ENCODE measurements at regions not wholly inside any gene's neighbourhood (a gene's known extent, or its start where the extent isn't known, plus 50 kb on each side); places are given as distances from the start of the nearest gene placed in this dataset.

GRCh38 chr4:3703343-3703676 is 62.9 kb upstream of the ADRA2C start:
- DNase-seq (ENCODE audit: low read depth) = no peak
- Histone ChIP-seq H3K4me1 (ENCODE audit: control insufficient read depth, insufficient read depth, low read length) (no peaks in the 10 kb centered on the region), H3K9me3 (ENCODE audit: control insufficient read depth, low read length) (no peaks in the 10 kb centered on the region), H3K36me3 (ENCODE audit: control insufficient read depth, insufficient read depth, low read length, severe bottlenecking) (no peaks in the 10 kb centered on the region), H3K27me3 (replicated peaks; ENCODE audit: control insufficient read depth, insufficient read depth, low read length) (peaks cover 66% of the 10 kb centered on the region), H3K9ac (ENCODE audit: low read length) (no peak overlapping the region), H3K4me3 (ENCODE audit: low read length) (no peak overlapping the region)

GRCh38 chr4:3702561-3703221 is 63.5 kb upstream of the ADRA2C start:
- Histone ChIP-seq H3K36me3 (ENCODE audit: control insufficient read depth, insufficient read depth, low read length, severe bottlenecking) (no peaks in the 10 kb centered on the region), H3K27me3 (replicated peaks; ENCODE audit: control insufficient read depth, insufficient read depth, low read length) (peaks cover 68% of the 10 kb centered on the region), H3K4me1 (ENCODE audit: control insufficient read depth, insufficient read depth, low read length) (no peaks in the 10 kb centered on the region), H3K9ac (ENCODE audit: low read length) (no peak overlapping the region), H3K9me3 (ENCODE audit: control insufficient read depth, low read length) (no peaks in the 10 kb centered on the region), H3K4me3 (ENCODE audit: low read length) (no peak overlapping the region)
- no peak for DNase-seq (ENCODE audit: low read depth)

DNA sequence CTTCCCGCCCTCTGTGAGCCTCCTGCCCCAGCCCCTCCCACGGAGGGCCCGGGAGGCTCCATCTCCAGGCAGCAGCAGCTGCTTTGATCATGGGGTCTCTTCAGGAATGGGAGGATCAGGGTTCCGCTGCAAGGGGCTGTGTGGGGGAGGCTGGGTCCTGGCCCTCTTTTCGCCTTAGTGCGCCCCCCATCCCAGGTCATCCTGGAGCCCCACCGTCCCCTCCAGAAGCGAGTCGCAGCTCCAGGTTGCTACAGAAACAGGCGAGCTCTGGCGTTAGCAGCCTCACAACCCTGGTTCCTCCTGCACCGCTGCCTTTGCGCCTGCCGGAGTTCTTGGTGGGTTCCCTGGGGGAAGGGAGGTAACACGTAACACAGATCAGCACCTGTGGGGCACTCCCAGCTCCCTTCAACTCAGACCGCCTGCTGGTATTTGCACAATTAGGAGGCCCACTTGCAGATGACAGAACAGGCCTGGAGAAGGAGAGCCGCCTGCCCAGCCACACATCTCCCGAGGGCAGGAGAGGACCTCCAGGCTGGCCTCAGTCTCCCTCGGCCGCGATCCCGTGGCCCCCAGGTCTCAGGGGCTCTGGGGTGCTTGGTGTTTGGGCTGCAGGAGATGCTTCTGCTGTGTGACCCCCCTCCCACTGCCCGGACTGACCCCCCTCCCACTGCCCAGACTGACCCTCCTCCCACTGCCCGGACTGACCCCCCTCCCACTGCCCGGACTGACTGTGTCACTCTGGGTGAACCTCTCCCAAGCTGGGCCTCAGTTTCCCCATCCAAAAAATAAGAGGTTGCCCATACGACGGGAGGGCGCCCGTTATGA is 64.2 kb upstream of the ADRA2C start:
- H3K9ac ChIP-seq (ENCODE audit: low read length) = no peak overlapping the region
- H3K27me3 ChIP-seq (replicated peaks; ENCODE audit: control insufficient read depth, insufficient read depth, low read length) = peaks cover 74% of the 10 kb centered on the region
- peaks cover 7% of the 10 kb centered on the region for H3K9me3 ChIP-seq (ENCODE audit: control insufficient read depth, low read length)
- H3K4me1 ChIP-seq (ENCODE audit: control insufficient read depth, insufficient read depth, low read length) = no peaks in the 10 kb centered on the region
- no peak overlapping the region for H3K4me3 ChIP-seq (ENCODE audit: low read length)
- no peak for DNase-seq (ENCODE audit: low read depth)
- no peaks in the 10 kb centered on the region for H3K36me3 ChIP-seq (ENCODE audit: control insufficient read depth, insufficient read depth, low read length, severe bottlenecking)

DNA sequence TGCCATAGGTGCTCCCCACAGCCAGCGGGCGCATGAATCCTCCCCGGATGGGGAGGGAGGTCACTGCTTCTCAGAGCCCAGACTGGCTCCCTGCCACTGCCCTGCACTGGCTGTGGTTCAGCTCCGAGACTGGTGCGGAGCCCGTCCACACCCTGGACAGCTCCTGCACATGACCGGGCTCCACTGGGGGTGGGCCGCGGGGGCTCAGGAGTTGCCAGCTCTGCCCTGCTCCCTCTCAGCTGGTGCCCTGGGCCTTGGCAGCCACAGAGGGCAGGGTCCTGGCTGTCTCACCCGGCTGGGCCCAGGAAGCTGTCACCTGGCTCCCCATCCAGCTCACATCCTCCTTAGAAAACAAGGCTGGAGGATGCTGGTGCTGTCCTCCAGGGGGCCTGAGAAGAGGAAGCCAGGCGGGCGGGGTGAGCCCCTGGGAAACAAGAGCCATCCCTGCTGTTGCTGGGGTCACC is 64.9 kb upstream of the ADRA2C start:
- Histone ChIP-seq H3K36me3 (ENCODE audit: control insufficient read depth, insufficient read depth, low read length, severe bottlenecking) (no peaks in the 10 kb centered on the region), H3K27me3 (replicated peaks; ENCODE audit: control insufficient read depth, insufficient read depth, low read length) (peaks cover 77% of the 10 kb centered on the region), H3K9ac (ENCODE audit: low read length) (no peak overlapping the region), H3K9me3 (ENCODE audit: control insufficient read depth, low read length) (peaks cover 13% of the 10 kb centered on the region), H3K4me3 (ENCODE audit: low read length) (no peak overlapping the region), H3K4me1 (ENCODE audit: control insufficient read depth, insufficient read depth, low read length) (no peaks in the 10 kb centered on the region)
- no peak for DNase-seq (ENCODE audit: low read depth)

DNA sequence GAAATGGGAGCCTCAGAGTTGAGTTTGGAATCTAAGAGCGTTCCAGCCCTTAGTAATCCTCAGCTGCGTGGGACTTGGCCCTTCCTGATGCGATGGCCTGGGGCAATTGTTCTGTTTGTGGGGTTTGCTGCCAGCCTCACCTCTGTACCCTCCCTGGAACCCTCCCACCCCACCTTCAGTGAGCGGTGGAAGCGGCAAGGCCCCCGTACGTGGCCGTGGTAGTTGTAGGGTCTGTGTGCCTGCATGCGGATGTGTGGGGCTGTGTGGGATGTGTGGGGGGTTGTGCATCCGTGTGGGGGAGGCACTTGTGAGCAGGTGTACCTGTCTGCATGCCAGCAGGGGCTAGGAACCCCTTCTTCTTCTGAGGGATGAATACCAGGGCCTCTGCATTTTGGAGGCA is 65.4 kb upstream of the ADRA2C start:
- H3K36me3 ChIP-seq (ENCODE audit: control insufficient read depth, insufficient read depth, low read length, severe bottlenecking) = no peaks in the 10 kb centered on the region
- H3K9ac ChIP-seq (ENCODE audit: low read length) = no peak overlapping the region
- H3K27me3 ChIP-seq (replicated peaks; ENCODE audit: control insufficient read depth, insufficient read depth, low read length) = peaks cover 73% of the 10 kb centered on the region
- DNase-seq (ENCODE audit: low read depth) = no peak
- H3K4me1 ChIP-seq (ENCODE audit: control insufficient read depth, insufficient read depth, low read length) = no peaks in the 10 kb centered on the region
- H3K9me3 ChIP-seq (ENCODE audit: control insufficient read depth, low read length) = peaks cover 19% of the 10 kb centered on the region
- H3K4me3 ChIP-seq (ENCODE audit: low read length) = no peak overlapping the region

GRCh38 chr4:3700223-3700622 is 66.0 kb upstream of the ADRA2C start:
- no peak for DNase-seq (ENCODE audit: low read depth)
- Histone ChIP-seq H3K27me3 (replicated peaks; ENCODE audit: control insufficient read depth, insufficient read depth, low read length) (peaks cover 67% of the 10 kb centered on the region), H3K9ac (ENCODE audit: low read length) (no peak overlapping the region), H3K4me3 (ENCODE audit: low read length) (no peak overlapping the region), H3K9me3 (ENCODE audit: control insufficient read depth, low read length) (peaks cover 22% of the 10 kb centered on the region), H3K4me1 (ENCODE audit: control insufficient read depth, insufficient read depth, low read length) (no peaks in the 10 kb centered on the region), H3K36me3 (ENCODE audit: control insufficient read depth, insufficient read depth, low read length, severe bottlenecking) (no peaks in the 10 kb centered on the region)

- Histone ChIP-seq H3K9me3 (ENCODE audit: control insufficient read depth, low read length) (peaks cover 26% of the 10 kb centered on the region), H3K36me3 (ENCODE audit: control insufficient read depth, insufficient read depth, low read length, severe bottlenecking) (no peaks in the 10 kb centered on the region), H3K4me1 (ENCODE audit: control insufficient read depth, insufficient read depth, low read length) (no peaks in the 10 kb centered on the region), H3K9ac (ENCODE audit: low read length) (no peak overlapping the region), H3K4me3 (ENCODE audit: low read length) (no peak overlapping the region), H3K27me3 (replicated peaks; ENCODE audit: control insufficient read depth, insufficient read depth, low read length) (peaks cover 62% of the 10 kb centered on the region)
- DNase-seq (ENCODE audit: low read depth) = no peak
Measured at GRCh38 chr4:3699678-3700077, 66.5 kb upstream of the ADRA2C start.

DNA sequence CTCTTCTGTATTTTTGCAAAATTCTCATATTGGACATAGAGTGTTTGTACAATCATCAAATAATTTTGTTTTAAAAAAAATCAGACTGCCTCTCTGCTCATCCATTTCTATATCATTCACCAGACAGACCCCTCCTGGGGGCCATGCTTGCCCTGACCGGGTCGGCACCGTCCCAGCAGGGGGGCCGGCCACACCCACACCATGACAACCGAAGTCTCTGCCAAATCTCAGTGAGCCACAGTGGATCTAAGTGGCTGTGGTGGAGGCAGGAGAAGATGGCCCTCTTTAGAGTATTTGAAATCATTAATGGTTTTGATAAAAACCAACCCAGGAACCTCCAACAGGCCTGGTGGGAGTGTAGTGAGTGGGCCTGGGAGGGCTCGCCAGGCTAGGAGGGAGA is 66.9 kb upstream of the ADRA2C start:
- no peak overlapping the region for H3K4me3 ChIP-seq (ENCODE audit: low read length)
- H3K9ac ChIP-seq (ENCODE audit: low read length) = no peak overlapping the region
- peaks cover 26% of the 10 kb centered on the region for H3K9me3 ChIP-seq (ENCODE audit: control insufficient read depth, low read length)
- no peaks in the 10 kb centered on the region for H3K36me3 ChIP-seq (ENCODE audit: control insufficient read depth, insufficient read depth, low read length, severe bottlenecking)
- no peaks in the 10 kb centered on the region for H3K4me1 ChIP-seq (ENCODE audit: control insufficient read depth, insufficient read depth, low read length)
- no peak for DNase-seq (ENCODE audit: low read depth)
- peaks cover 58% of the 10 kb centered on the region for H3K27me3 ChIP-seq (replicated peaks; ENCODE audit: control insufficient read depth, insufficient read depth, low read length)

GRCh38 chr4:3697033-3697432 is 69.2 kb upstream of the ADRA2C start:
- Histone ChIP-seq H3K9ac (ENCODE audit: low read length) (no peak overlapping the region), H3K9me3 (ENCODE audit: control insufficient read depth, low read length) (peaks cover 26% of the 10 kb centered on the region), H3K27me3 (replicated peaks; ENCODE audit: control insufficient read depth, insufficient read depth, low read length) (peaks cover 46% of the 10 kb centered on the region), H3K4me3 (ENCODE audit: low read length) (no peak overlapping the region), H3K4me1 (ENCODE audit: control insufficient read depth, insufficient read depth, low read length) (no peaks in the 10 kb centered on the region), H3K36me3 (ENCODE audit: control insufficient read depth, insufficient read depth, low read length, severe bottlenecking) (no peaks in the 10 kb centered on the region)
- DNase-seq (ENCODE audit: low read depth) = no peak

DNA sequence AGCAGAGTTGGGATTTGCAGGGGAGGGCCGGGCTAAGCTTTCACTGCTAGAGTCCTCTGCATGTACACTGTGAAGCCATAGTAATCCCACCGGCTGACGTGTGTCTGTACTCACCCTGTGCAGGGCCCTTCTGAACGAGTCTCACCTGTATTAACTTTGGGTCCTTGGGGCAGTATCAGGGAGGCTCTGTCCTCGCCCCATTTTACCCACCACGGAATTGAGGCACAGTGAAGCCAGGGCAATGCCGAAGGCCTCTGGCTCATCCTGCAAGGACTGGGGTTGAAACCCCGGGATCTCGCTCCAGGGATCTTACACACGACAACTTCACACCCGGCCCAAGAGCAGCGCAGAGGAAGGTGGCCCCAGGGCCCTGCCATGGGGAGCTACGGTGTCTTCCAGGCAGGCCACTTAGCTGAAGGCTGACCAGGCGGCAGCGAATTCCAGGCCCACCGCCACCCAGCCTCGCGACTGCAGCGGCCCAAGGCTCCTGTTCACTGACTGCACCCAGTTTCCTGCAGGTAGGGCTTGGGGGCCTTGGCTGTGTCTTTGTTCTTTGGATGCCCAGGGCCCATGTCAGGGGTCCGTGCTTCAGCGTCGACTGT is 75.5 kb upstream of the ADRA2C start:
- Histone ChIP-seq H3K4me1 (ENCODE audit: control insufficient read depth, insufficient read depth, low read length) (no peaks in the 10 kb centered on the region), H3K36me3 (ENCODE audit: control insufficient read depth, insufficient read depth, low read length, severe bottlenecking) (no peaks in the 10 kb centered on the region), H3K9ac (ENCODE audit: low read length) (no peak overlapping the region), H3K9me3 (ENCODE audit: control insufficient read depth, low read length) (peaks cover 10% of the 10 kb centered on the region), H3K27me3 (replicated peaks; ENCODE audit: control insufficient read depth, insufficient read depth, low read length) (peaks cover 32% of the 10 kb centered on the region), H3K4me3 (ENCODE audit: low read length) (no peak overlapping the region)
- no peak for DNase-seq (ENCODE audit: low read depth)
